Neural cell (in vitro differentiated cells): ENCODE measurements at regions not wholly inside any gene's neighbourhood (a gene's known extent, or its start where the extent isn't known, plus 50 kb on each side); places are given as distances from the start of the nearest gene placed in this dataset.

Experiments used
- H2AFZ ChIP-seq: fragments of 200-600, 300-800 bp; sonication (generic), shearing (Covaris generic); 2 replicates; pipeline ENCODE4 v1.6.0; 2014; ENCODE audit warnings: low read depth, mild to moderate bottlenecking, antibody characterized with exemption, low read length, moderate library complexity
- H3F3A ChIP-seq: fragments of 200-600 bp; shearing (Covaris generic); 2 replicates; pipeline ENCODE4 v1.6.1; 2016; ENCODE audit warnings: mild to moderate bottlenecking, moderate library complexity, mixed read lengths, antibody characterized with exemption, low read length; ENCODE audit not compliant: insufficient read depth, poor library complexity, severe bottlenecking
- H3K27ac ChIP-seq: fragments of 200-600, 300-800 bp; sonication (generic), shearing (Covaris generic); 2 replicates; pipeline ENCODE4 v1.5.1; 2014; ENCODE audit warnings: mild to moderate bottlenecking, low read length, moderate library complexity
- H3K27me3 ChIP-seq: fragments of 300-800, 200-600 bp; sonication (generic), shearing (Covaris generic); 2 replicates; pipeline ENCODE4 v1.6.0; 2014; ENCODE audit warnings: mild to moderate bottlenecking, low read depth, low read length, moderate library complexity; ENCODE audit not compliant: insufficient read depth
- H3K36me3 ChIP-seq: fragments of 300-800, 200-600 bp; sonication (generic), shearing (Covaris generic); 2 replicates; pipeline ENCODE4 v1.5.1; 2014; ENCODE audit warnings: mild to moderate bottlenecking, antibody characterized with exemption, low read length, moderate library complexity; ENCODE audit not compliant: insufficient read depth
- H3K4me2 ChIP-seq: fragments of 300-800, 200-600 bp; sonication (generic), shearing (Covaris generic); 2 replicates; pipeline ENCODE4 v1.6.0; 2014; ENCODE audit warnings: mild to moderate bottlenecking, low read length
- H3K4me3 ChIP-seq: fragments of 300-800, 200-600 bp; sonication (generic), shearing (Covaris generic); 2 replicates; pipeline ENCODE4 v1.5.1; 2014; ENCODE audit warnings: mild to moderate bottlenecking, low read length, moderate library complexity
- H3K79me2 ChIP-seq: fragments of 200-600 bp; shearing (Covaris generic); replicated peaks from 2 replicates; pipeline ENCODE4 v1.6.0; 2014; ENCODE audit warnings: mild to moderate bottlenecking, low read length, moderate library complexity; ENCODE audit not compliant: insufficient read depth
- H3K9ac ChIP-seq: fragments of 300-800, 200-600 bp; sonication (generic), shearing (Covaris generic); 2 replicates; pipeline ENCODE4 v1.6.1; 2016; ENCODE audit warnings: mild to moderate bottlenecking, low read length, mixed read lengths
- H3K9me2 ChIP-seq: fragments of 200-600 bp; shearing (Covaris generic); 2 replicates; pipeline ENCODE4 v1.6.1; 2016; ENCODE audit warnings: mild to moderate bottlenecking, low read length, mixed read lengths; ENCODE audit not compliant: insufficient read depth
- H3K9me3 ChIP-seq: fragments of 200-600, 300-800 bp; sonication (generic), shearing (Covaris generic); 2 replicates; pipeline ENCODE4 v1.6.1; 2016; ENCODE audit warnings: mild to moderate bottlenecking, mixed run types, low read length, moderate library complexity, mixed read lengths
- H4K20me1 ChIP-seq: fragments of 200-600 bp; shearing (Covaris generic); 2 replicates; pipeline ENCODE4 v1.6.1; 2016; ENCODE audit warnings: mild to moderate bottlenecking, mixed run types; ENCODE audit not compliant: insufficient read depth
- CTCF ChIP-seq: fragments of 450-650 bp; IDR thresholded peaks from 2 replicates; pipeline ENCODE4 v1.5.1; 2014; ENCODE audit warnings: antibody characterized with exemption, mild to moderate bottlenecking, moderate library complexity; ENCODE audit not compliant: poor library complexity, severe bottlenecking
- MXI1 ChIP-seq: fragments of 450-650 bp; conservative IDR thresholded peaks from 2 replicates; pipeline ENCODE4 v1.6.1; 2014; ENCODE audit warnings: antibody characterized with exemption, mild to moderate bottlenecking; ENCODE audit not compliant: poor library complexity, severe bottlenecking
- POLR2AphosphoS5 ChIP-seq: IDR thresholded peaks from 2 replicates; pipeline ENCODE4 v1.6.1; 2012
- RAD21 ChIP-seq: fragments of 450-650 bp; conservative IDR thresholded peaks from 2 replicates; pipeline ENCODE4 v1.6.1; 2014; ENCODE audit warnings: antibody characterized with exemption, mild to moderate bottlenecking, moderate library complexity
- REST ChIP-seq: IDR thresholded peaks from 2 replicates; pipeline ENCODE4 v1.6.1; 2012; ENCODE audit warnings: borderline replicate concordance
- SMC3 ChIP-seq: fragments of 450-650 bp; conservative IDR thresholded peaks from 2 replicates; pipeline ENCODE4 v1.6.1; 2014; ENCODE audit warnings: antibody characterized with exemption, mild to moderate bottlenecking, moderate library complexity; ENCODE audit not compliant: poor library complexity
- TAF1 ChIP-seq: IDR thresholded peaks from 2 replicates; pipeline ENCODE4 v1.6.1; 2012; ENCODE audit warnings: low read depth

- Histone ChIP-seq H3K27me3 (no peaks in the 10 kb centered on the region), H3K9me2 (no peaks in the 10 kb centered on the region), H3K79me2 (no peaks in the 10 kb centered on the region), H2AFZ (no peak overlapping the region), H4K20me1 (no peaks in the 10 kb centered on the region), H3K27ac (no peak overlapping the region), H3K9me3 (no peaks in the 10 kb centered on the region), H3K9ac (no peak overlapping the region), H3K36me3 (no peaks in the 10 kb centered on the region), H3K4me3 (no peak overlapping the region), H3F3A (no peaks in the 10 kb centered on the region), H3K4me2 (no peak overlapping the region)
- TF ChIP-seq TAF1, result no peak
Measured at GRCh38 chr5:60219921-60220320, 326.4 kb upstream of the PDE4D start.

GRCh38 chr5:60210810-60211209 lies 317.3 kb upstream of the PDE4D start:
- Histone ChIP-seq H3K4me2 (no peak overlapping the region), H3K9me3 (no peaks in the 10 kb centered on the region), H3F3A (no peaks in the 10 kb centered on the region), H3K4me3 (no peak overlapping the region), H3K27ac (no peak overlapping the region), H2AFZ (no peak overlapping the region), H4K20me1 (no peaks in the 10 kb centered on the region), H3K27me3 (no peaks in the 10 kb centered on the region), H3K9me2 (no peaks in the 10 kb centered on the region), H3K79me2 (no peaks in the 10 kb centered on the region), H3K36me3 (no peaks in the 10 kb centered on the region), H3K9ac (no peak overlapping the region)
- TF ChIP-seq MXI1 (no peak), RAD21 (no peak), TAF1 (no peak), CTCF (no peak)

GRCh38 chr5:60209146-60209840 lies 315.8 kb upstream of the PDE4D start:
- Histone ChIP-seq H3K79me2 (no peaks in the 10 kb centered on the region), H3K36me3 (no peaks in the 10 kb centered on the region), H4K20me1 (no peaks in the 10 kb centered on the region), H3F3A (no peaks in the 10 kb centered on the region), H3K27ac (no peak overlapping the region), H3K4me3 (no peak overlapping the region), H3K9me2 (no peaks in the 10 kb centered on the region), H3K9me3 (no peaks in the 10 kb centered on the region), H3K4me2 (no peak overlapping the region), H3K27me3 (no peaks in the 10 kb centered on the region), H3K9ac (no peak overlapping the region), H2AFZ (no peak overlapping the region)
- TF ChIP-seq POLR2AphosphoS5, result no peak
- TF ChIP-seq TAF1, result no peak
- peak; percentile 30 for TF ChIP-seq REST
- TF ChIP-seq SMC3, result no peak
